NCI-H774 (cell line): ENCODE measurements at regions not wholly inside any gene's neighbourhood (a gene's known extent, or its start where the extent isn't known, plus 50 kb on each side); places are given as distances from the start of the nearest gene placed in this dataset.

Source experiments
- DNase-seq: peaks from one replicate; lab custom pipeline; 2025; lab: John Stamatoyannopoulos, UW

DNA sequence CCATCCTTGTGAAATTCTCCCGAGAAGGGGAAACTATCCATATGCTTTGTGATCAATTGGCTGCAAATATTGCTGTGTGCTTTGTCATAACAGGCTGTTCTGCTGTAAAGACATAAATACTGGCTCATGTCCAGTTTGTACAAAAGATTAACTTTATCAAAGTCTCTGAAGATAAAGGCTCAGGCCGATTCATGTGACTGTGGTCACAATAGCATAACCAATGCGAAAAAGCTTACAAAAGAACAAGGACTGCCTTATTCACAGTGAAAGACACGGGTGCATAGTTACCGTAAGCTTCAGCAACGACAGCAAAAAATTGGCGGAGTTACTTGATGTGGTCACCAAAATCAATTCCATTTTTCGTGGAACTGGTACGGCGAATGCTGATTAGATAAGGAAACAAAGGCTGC lies 173.6 kb upstream of the CHRM3 start:
- DNase-seq = no peak

GRCh38 chr1:239209591-239209990 lies 176.8 kb upstream of the CHRM3 start:
- DNase-seq = no peak

DNA sequence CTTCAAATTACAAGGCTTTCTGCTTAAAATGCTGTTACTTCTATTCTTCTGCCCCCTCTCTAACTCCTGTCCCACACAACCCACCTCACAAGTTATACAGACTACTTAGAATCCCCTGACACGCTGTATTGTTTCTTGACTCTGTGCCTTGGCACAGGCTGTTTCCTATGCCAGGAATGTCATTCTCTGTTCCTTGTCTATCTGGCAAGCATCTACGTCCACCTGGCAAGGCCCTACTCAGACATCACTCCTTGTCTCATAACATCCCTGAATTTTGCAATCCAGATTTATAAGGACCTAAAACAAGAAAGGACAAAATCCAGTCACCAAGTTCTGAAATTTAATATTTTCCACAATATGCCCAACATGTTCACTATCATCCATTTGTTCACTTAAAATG lies 182.0 kb upstream of the CHRM3 start:
- DNase-seq = no peak

- no peak for DNase-seq
These were observed 188.5 kb upstream of the CHRM3 start for GRCh38 chr1:239197871-239198270.

DNA sequence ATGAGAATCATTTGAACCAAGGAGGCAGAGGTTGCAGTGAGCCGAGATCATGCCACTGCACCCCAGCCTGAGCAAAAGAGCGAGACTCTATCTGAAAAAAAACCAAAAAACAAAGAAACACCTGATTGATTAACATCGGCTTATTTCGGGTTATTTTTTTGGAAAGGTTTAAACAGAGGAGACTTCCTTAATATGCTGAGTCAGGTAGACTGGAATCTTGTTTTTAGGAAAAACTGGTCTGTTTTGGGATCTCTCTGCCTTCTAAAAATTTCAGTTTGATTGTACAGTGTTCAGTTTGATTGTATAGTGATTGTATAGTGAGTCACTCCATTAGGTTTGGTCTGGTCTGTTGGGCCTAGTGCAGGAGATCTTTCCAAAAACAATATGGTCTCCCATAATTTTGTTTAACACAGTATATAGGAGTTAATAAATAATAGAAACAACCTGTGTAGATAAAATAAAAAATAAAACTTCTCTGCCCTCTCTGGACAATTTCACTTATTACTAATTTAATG lies 196.3 kb upstream of the CHRM3 start:
- no peak for DNase-seq

DNA sequence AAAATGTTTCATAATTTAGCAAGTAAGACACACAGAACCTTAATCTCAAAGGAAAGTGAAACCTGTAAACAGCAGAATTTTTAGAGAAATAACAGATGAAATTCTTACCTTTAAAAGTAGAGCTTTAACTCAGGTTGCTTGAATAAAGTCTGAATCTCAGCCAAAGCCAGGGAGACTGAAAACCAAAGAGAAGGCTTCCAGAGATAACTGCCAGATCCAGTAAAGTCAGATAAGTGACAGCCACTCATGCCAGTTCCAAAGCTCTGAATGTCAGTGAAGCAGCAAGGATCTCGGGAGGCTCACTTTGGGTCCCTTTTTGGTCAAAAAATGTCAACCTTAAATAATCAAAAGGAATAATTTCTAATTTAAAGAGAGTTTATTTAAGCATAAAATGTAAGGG lies 199.9 kb upstream of the CHRM3 start:
- no peak for DNase-seq

DNA sequence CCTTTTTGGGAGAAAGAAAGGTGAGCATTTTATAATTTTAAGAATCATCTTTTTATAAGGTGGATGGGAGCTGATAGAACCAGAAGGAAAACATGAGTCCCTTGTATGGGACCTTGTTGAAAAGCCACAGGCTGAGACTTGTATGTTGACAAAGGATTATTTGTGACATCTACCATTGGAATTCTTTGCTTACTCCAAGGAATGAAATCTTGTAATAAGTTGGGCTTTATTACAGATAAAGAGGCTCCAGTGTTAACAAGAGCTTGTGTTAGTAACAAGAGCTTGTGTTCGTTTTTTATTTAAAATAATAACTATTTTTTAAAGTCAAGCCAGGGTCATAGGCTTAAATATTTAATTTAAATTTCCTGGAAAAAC lies 201.1 kb upstream of the CHRM3 start:
- DNase-seq = no peak

DNA sequence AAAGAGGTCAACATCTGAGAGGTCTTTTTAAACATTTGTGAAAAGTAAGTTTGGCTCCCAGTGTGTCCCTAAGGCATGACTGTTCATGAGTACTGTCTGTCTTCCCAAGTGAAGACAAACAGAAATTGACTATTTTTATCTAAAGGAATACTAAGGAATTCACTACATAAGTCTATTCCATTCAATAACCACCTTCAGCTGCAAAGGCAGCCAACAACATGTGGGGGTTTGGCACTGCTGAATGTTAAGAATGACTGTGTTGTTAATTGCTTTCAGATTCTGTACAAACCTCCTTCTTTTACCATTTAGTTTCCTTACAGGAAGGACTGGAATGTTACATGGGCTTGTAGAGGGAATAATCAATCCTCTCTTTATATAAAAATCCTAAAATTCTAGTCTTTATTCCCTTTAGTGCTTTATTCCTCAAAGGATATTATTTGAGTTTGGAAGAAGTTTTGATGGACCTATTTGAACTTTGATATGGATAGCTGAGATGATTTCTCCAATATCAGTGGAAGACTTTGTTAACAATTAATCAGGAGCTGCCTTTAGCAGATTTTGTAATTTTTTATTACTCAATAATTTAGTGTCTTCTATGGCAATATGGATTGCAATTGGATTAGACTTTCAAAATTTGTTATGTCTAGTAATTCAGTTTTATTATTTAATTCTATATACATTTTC lies 201.7 kb upstream of the CHRM3 start:
- DNase-seq = no peak

- no peak for DNase-seq
These were observed 207.4 kb upstream of the CHRM3 start for GRCh38 chr1:239178961-239179360.

DNA sequence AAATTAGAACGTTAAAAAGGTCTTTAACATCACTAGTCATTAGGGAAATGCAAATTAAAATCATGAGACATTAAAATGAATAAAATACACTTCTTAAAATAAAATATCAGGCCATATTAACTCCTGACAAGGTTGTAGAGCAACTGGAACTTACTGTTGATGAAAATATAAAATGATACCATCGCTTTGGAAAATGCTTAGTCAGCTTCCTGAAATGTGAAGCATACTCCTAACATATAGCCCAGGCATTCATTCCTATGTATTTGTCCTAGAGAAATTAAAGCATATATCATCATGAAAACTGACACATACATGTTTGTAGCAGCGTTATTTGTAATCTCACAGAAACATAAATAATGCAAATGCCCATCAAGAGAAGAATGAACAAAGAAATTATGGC lies 211.5 kb upstream of the CHRM3 start:
- DNase-seq = no peak

DNA sequence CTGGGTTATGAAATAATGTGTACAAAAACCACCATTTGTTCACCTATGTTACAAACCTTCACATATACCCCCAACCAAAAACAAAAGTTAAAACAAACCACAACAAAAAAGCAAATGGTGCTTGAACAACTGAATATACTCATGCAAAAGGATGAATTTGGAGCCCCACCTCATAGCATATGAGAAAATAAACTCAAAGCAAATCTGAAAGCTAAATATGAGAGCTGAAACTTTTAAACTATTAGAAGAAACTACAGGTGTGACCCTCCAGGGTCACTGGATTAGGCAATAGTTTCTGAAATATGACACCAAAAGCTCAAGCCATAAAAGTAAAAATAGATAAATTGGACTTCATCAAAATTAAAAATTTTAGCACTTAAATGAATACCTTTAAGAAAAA lies 215.5 kb upstream of the CHRM3 start:
- DNase-seq = no peak

- no peak for DNase-seq
These were observed 217.1 kb upstream of the CHRM3 start for GRCh38 chr1:239169276-239169675.

DNA sequence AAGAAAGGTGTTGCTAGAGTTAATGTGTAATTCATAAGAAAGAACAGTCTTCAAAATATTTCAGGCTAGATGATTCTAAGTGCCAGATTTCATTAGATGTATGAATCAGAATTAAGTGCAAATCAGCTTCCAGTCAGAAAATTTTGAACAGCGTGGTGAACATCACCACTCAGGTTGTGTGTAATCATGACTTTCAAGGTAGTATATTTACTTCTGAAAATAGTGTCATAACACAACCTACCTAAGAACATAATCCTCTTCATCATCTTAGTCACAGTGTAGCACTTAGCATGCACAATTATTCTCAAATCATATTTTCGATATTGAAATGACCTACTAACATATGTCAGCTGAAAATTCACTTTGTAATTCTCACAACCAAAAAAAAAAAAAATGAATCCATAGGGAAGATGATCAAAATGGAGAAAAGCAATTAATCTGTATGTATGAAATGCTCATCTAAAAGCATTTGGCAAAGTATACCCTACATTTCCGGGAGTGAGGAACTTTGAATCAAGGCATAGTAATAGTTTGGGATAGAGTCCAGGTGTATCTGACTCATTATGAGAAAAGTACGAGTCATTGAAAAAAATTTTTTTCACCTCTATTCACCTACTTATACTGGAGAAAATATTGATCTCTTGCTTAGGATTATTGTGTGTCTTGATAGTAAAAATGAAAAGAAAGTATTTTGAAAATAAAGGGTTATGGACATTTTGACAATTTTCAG lies 221.8 kb upstream of the CHRM3 start:
- DNase-seq = no peak

- no peak for DNase-seq
These were observed 230.8 kb upstream of the CHRM3 start for GRCh38 chr1:239155466-239156091.

DNA sequence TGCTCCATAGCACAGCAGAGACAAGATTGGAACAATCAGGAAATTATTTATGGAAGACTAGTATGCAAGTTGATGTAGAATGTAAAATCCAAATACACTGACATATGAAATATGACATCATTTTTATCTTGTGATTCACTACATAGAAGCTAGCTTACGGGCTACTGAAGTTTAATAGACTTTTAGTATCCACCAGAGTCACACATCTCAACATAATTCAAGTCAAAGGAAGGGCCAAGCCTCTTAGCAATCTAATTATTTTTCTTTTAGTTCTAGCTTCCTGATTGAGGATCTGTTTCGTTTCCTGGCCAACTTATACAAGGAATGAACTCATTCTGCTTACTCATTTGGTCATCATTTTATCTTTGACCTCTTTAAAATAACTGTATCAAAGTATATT lies 234.4 kb upstream of the CHRM3 start:
- DNase-seq = no peak

- no peak for DNase-seq
These were observed 245.4 kb upstream of the CHRM3 start for GRCh38 chr1:239140968-239141367.

- no peak for DNase-seq
These were observed 246.6 kb upstream of the CHRM3 start for GRCh38 chr1:239139801-239140200.

- DNase-seq = no peak
These were observed 257.8 kb upstream of the CHRM3 start for GRCh38 chr1:239128541-239128940.

- DNase-seq = no peak
These were observed 259.5 kb upstream of the CHRM3 start for GRCh38 chr1:239126884-239127283.

DNA sequence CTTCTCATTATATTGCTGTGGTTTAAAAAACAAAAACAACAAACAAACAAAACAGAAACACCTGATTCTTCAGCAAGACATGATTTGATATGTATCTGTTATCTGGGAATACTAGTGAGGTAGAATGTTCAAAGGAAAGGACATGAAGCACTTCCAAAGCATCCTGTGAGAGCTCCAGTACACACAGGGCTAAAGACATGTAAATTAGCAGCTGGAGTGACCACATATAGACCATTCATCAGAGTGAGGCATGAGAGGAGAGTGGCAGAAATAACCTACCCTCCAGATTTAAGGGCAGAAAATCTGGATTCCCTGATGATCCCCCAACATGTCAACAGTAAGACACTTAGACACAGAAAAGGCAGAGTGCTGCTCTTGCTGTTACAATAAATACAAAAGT lies 260.5 kb upstream of the CHRM3 start:
- DNase-seq = no peak

DNA sequence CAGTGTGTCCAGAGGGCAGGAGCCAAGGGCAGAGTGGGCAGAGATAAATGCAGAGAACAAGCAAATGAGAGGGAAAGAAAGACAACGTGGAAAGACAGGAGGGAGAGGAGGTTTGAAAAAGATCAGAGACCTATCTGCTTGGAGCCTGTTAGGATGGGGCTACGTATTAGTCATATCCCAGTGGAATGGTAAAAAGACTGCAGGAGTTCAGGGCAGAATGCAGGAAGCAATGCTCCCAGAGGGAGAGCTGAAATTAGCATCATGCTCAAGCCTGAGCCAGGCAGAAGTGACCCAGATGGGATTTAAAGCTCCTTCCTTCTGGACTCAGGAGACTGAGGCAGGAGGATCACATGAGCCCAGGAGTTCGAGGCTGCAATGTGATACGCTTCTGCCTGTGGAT lies 261.3 kb upstream of the CHRM3 start:
- DNase-seq = no peak

GRCh38 chr1:239123260-239123659 lies 263.1 kb upstream of the CHRM3 start:
- no peak for DNase-seq
